ENCODE measurements at regions not wholly inside any gene's neighbourhood (a gene's known extent, or its start where the extent isn't known, plus 50 kb on each side); places are given as distances from the start of the nearest gene placed in this dataset.

- H3K36me3 ChIP-seq (replicated peaks in 1 of 2) = no peaks in the 10 kb centered on the region
- H3K27ac ChIP-seq = no peak overlapping the region
- intact Hi-C loops (cut with DNase I) = no loop called here
- H3K4me3 ChIP-seq = no peak overlapping the region
- no peaks in the 10 kb centered on the region for H3K9me3 ChIP-seq (replicated peaks in 1 of 3)
- 61 to 69% (median 65%) methylated on average over 8 of the region's 8 CpGs for WGBS, 4 donors
- no peak for DNase-seq
- TF ChIP-seq POLR2A (IDR thresholded peaks at IDR 0.05) = no peak
- TF ChIP-seq, protein P1, sequence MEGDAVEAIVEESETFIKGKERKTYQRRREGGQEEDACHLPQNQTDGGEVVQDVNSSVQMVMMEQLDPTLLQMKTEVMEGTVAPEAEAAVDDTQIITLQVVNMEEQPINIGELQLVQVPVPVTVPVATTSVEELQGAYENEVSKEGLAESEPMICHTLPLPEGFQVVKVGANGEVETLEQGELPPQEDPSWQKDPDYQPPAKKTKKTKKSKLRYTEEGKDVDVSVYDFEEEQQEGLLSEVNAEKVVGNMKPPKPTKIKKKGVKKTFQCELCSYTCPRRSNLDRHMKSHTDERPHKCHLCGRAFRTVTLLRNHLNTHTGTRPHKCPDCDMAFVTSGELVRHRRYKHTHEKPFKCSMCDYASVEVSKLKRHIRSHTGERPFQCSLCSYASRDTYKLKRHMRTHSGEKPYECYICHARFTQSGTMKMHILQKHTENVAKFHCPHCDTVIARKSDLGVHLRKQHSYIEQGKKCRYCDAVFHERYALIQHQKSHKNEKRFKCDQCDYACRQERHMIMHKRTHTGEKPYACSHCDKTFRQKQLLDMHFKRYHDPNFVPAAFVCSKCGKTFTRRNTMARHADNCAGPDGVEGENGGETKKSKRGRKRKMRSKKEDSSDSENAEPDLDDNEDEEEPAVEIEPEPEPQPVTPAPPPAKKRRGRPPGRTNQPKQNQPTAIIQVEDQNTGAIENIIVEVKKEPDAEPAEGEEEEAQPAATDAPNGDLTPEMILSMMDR (IDR thresholded peaks at IDR 0.05) = no peak
- H3K27me3 ChIP-seq = no peaks in the 10 kb centered on the region
- no peaks in the 10 kb centered on the region for H3K4me1 ChIP-seq (replicated peaks in 1 of 2)
These were observed 121.8 kb downstream of the C5orf15 start for GRCh38 chr5:133846478-133847226.

DNA sequence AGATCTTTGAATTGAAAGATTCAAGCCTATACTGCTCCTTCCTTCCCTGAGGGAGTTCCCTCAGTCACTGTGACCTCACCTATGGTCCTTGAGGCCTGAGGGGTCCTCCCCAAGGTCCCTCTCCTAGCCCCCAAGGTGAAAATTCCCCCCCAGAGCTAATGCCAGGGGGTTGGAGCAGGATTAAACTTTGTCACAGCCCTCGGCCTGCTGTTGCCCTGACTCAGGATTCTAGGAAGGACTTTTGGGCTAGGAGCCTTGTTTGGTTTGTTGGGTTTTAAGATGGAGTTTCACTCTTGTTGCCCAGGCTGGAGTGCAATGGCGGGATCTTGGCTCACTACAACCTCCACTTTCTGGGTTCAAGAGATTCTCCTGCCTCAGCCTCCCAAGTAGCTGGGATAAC, 123.2 kb downstream of the C5orf15 start:
- no peak for TF ChIP-seq POLR2A (IDR thresholded peaks at IDR 0.05)
- TF ChIP-seq, protein P1 (IDR thresholded peaks at IDR 0.05) = no peak

DNA sequence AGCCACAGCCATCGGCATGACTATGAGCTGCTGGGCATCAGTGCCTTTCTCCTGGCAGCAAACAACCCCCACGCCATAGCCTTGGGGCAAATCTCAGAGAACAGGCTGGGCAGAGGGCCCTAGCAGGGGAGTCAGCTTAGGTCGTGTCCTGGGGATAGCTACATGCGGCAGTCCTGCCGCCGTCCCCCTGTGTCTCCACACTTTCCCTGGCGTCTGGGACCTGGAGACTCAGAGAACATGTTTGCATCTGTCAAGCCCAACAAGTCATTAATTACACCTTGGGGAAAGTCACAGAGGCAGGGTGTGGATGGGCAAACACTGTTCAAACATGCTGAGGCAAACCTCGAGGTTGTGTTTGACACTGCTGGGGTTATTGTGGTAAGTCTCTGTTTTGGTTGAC, 123.6 kb downstream of the C5orf15 start:
- Histone ChIP-seq H3K27ac (no peak overlapping the region), H3K27me3 (no peaks in the 10 kb centered on the region), H3K4me1 (replicated peaks in 1 of 2) (no peaks in the 10 kb centered on the region), H3K36me3 (replicated peaks in 1 of 2) (no peaks in the 10 kb centered on the region), H3K9me3 (replicated peaks in 1 of 3) (no peaks in the 10 kb centered on the region), H3K4me3 (no peak overlapping the region)
- TF ChIP-seq, protein P1 (IDR thresholded peaks at IDR 0.05) = no peak
- no peak for TF ChIP-seq POLR2A (IDR thresholded peaks at IDR 0.05)
- WGBS, 4 donors = 55 to 78% (median 72%) methylated on average over 3 to 8 of the region's 8 CpGs
- intact Hi-C loops (cut with DNase I) = no loop called here
- no peak for DNase-seq

More for the DNA sequence above, 123.2 kb downstream of the C5orf15 start:
- no peak for DNase-seq
- intact Hi-C loops (cut with DNase I) = no loop called here
- no peaks in the 10 kb centered on the region for H3K27me3 ChIP-seq
- WGBS, 4 donors = 72 to 100% (median 90%) methylated on average over 2 of the region's 2 CpGs
- H3K4me1 ChIP-seq (replicated peaks in 1 of 2) = no peaks in the 10 kb centered on the region
- H3K9me3 ChIP-seq (replicated peaks in 1 of 3) = no peaks in the 10 kb centered on the region
- H3K4me3 ChIP-seq = no peak overlapping the region
- H3K36me3 ChIP-seq (replicated peaks in 1 of 2) = no peaks in the 10 kb centered on the region
- no peak overlapping the region for H3K27ac ChIP-seq

- DNase-seq = no peak
- no peak overlapping the region for H3K27ac ChIP-seq
- no peaks in the 10 kb centered on the region for H3K4me1 ChIP-seq (replicated peaks in 1 of 2)
- H3K27me3 ChIP-seq = no peaks in the 10 kb centered on the region
- WGBS, 4 donors = 69 to 88% (median 81%) methylated on average over 3 to 4 of the region's 4 CpGs
- H3K36me3 ChIP-seq (replicated peaks in 1 of 2) = no peaks in the 10 kb centered on the region
- TF ChIP-seq, protein P1 (IDR thresholded peaks at IDR 0.05) = no peak
- no peak for TF ChIP-seq POLR2A (IDR thresholded peaks at IDR 0.05)
- no peaks in the 10 kb centered on the region for H3K9me3 ChIP-seq (replicated peaks in 1 of 3)
- H3K4me3 ChIP-seq = no peak overlapping the region
- intact Hi-C loops (cut with DNase I) = no loop called here
These were observed 124.5 kb downstream of the C5orf15 start for GRCh38 chr5:133843911-133844310.

Data from adrenal gland (tissue), 9 donors.